H1 (cell line): ENCODE measurements at regions not wholly inside any gene's neighbourhood (a gene's known extent, or its start where the extent isn't known, plus 50 kb on each side); places are given as distances from the start of the nearest gene placed in this dataset.

ENCODE experiments used
- CTCF ChIA-PET: fragments of 300-600 bp; sonication (Branson Sonifier 250); formaldehyde crosslinking; loops from one replicate; lab custom pipeline; 2021; ENCODE audit not compliant: partially characterized antibody; lab: Charles Lee
- POLR2A ChIA-PET: fragments of 300-600 bp; sonication (Branson Sonifier 250); formaldehyde crosslinking; loops from one replicate; lab custom pipeline; 2021; ENCODE audit warnings: inconsistent platforms; ENCODE audit not compliant: partially characterized antibody; lab: Charles Lee
- DNase-seq, 2 experiments: peaks; one replicate each; pipeline versions ENCODE4 v3.0.0 to v3.0.0-alpha.2; 2010 to 2022; ENCODE audit warnings: low spot score in 2 of 2, low read depth in 1 of 2, mixed read lengths in 1 of 2
- FAIRE-seq: peaks from 2 replicates; lab custom pipeline; 2011; peaks lifted over from hg19 to GRCh38; lab: Jason Lieb, UNC
- H2AFZ ChIP-seq: 2 replicates; pipeline ENCODE4 v1.8.1; 2012; ENCODE audit warnings: low read length, inconsistent platforms
- H2AK5ac ChIP-seq: 2 replicates; pipeline ENCODE4 v1.6.1; 2013; ENCODE audit warnings: low read depth, low read length
- H2BK120ac ChIP-seq: replicated peaks from 2 replicates; pipeline ENCODE3; 2013; ENCODE audit warnings: low read depth, low read length, inconsistent platforms
- H2BK12ac ChIP-seq: 2 replicates; pipeline ENCODE4 v1.6.1; 2013; ENCODE audit warnings: low read depth, low read length
- H2BK15ac ChIP-seq: 2 replicates; pipeline ENCODE4 v1.6.1; 2013; ENCODE audit warnings: low read length
- H2BK20ac ChIP-seq: 2 replicates; pipeline ENCODE4 v1.6.1; 2013; ENCODE audit warnings: low read length
- H2BK5ac ChIP-seq: 2 replicates; pipeline ENCODE4 v1.6.1; 2013; ENCODE audit warnings: low read depth, low read length
- H3K14ac ChIP-seq: 2 replicates; pipeline ENCODE4 v1.6.1; 2013; ENCODE audit warnings: inconsistent platforms; ENCODE audit not compliant: insufficient read length
- H3K18ac ChIP-seq: 2 replicates; pipeline ENCODE4 v1.6.1; 2013; ENCODE audit warnings: low read length; ENCODE audit errors: extremely low read depth
- H3K23ac ChIP-seq: 2 replicates; pipeline ENCODE4 v1.6.1; 2013; ENCODE audit warnings: inconsistent platforms; ENCODE audit not compliant: insufficient read length
- H3K23me2 ChIP-seq: 2 replicates; pipeline ENCODE4 v1.6.1; 2013; ENCODE audit warnings: low read depth, low read length
- H3K27ac ChIP-seq: 2 replicates; pipeline ENCODE4 v1.6.1; 2011; ENCODE audit warnings: low read depth, low read length, inconsistent platforms
- H3K27me3 ChIP-seq, 4 experiments: replicated peaks in 1 of 4; 1 replicate in 1 of 4; 2 replicates in 3 of 4; pipeline versions ENCODE4 v1.6.1 to v1.8.1; 2011 to 2013; ENCODE audit warnings: low read length in 3 of 4, mild to moderate bottlenecking in 3 of 4, inconsistent platforms in 2 of 4, mixed read lengths in 2 of 4, moderate library complexity in 1 of 4; ENCODE audit not compliant: control insufficient read depth in 3 of 4, insufficient read depth in 3 of 4; ENCODE audit errors: extremely low read depth in 1 of 4
- H3K36me3 ChIP-seq, 4 experiments: 2 replicates each; pipeline versions ENCODE4 v1.6.1 to v1.8.1; 2011 to 2013; ENCODE audit warnings: mild to moderate bottlenecking in 4 of 4, low read length in 3 of 4, moderate library complexity in 2 of 4, control low read depth in 1 of 4, inconsistent platforms in 1 of 4; ENCODE audit not compliant: insufficient read depth in 4 of 4, control insufficient read depth in 2 of 4
- H3K4ac ChIP-seq: replicated peaks from 2 replicates; pipeline ENCODE3; 2013; ENCODE audit warnings: low read length, low read depth, mixed read lengths, inconsistent platforms; ENCODE audit not compliant: insufficient read length
- H3K4me1 ChIP-seq, 4 experiments: replicated peaks in 1 of 4; 1 replicate in 1 of 4; 2 replicates in 3 of 4; pipeline versions ENCODE4 v1.6.1 to v1.8.1; 2011 to 2013; ENCODE audit warnings: low read length in 3 of 4, inconsistent platforms in 2 of 4, mixed read lengths in 1 of 4; ENCODE audit not compliant: insufficient read depth in 4 of 4, control insufficient read depth in 3 of 4
- H3K4me2 ChIP-seq, 2 experiments: 2 replicates each; pipeline versions ENCODE4 v1.6.1 to v1.8.1; 2011 to 2013; ENCODE audit warnings: low read depth in 2 of 2, low read length in 2 of 2, control low read depth in 1 of 2, inconsistent platforms in 1 of 2, mild to moderate bottlenecking in 1 of 2; ENCODE audit not compliant: insufficient read depth in 1 of 2
- H3K4me3 ChIP-seq, 4 experiments: fragments of 200-600, 300-600 bp in 1 of 4; sonication (generic), shearing (Covaris generic), sonication (Bioruptor Twin) in 1 of 4; 2 replicates each; pipeline versions ENCODE4 v1.5.1 to v1.8.1; 2011 to 2016; ENCODE audit warnings: low read length in 4 of 4, low read depth in 3 of 4, control low read depth in 2 of 4, inconsistent platforms in 2 of 4, mild to moderate bottlenecking in 2 of 4, mixed read lengths in 1 of 4, moderate library complexity in 1 of 4; ENCODE audit not compliant: insufficient read depth in 2 of 4; ENCODE audit errors: extremely low read depth in 1 of 4
- H3K56ac ChIP-seq: replicated peaks from 2 replicates; pipeline ENCODE3; 2013; ENCODE audit warnings: low read depth, mild to moderate bottlenecking, mixed read lengths, low read length, inconsistent platforms; ENCODE audit not compliant: insufficient read length
- H3K79me1 ChIP-seq: 2 replicates; pipeline ENCODE4 v1.6.1; 2013; ENCODE audit warnings: low read depth, low read length, control low read depth
- H3K79me2 ChIP-seq, 2 experiments: 2 replicates each; pipeline versions ENCODE4 v1.6.1 to v1.8.1; 2012 to 2013; ENCODE audit warnings: low read length in 2 of 2, mild to moderate bottlenecking in 2 of 2, inconsistent platforms in 1 of 2; ENCODE audit not compliant: insufficient read depth in 2 of 2, control insufficient read depth in 1 of 2
- H3K9ac ChIP-seq, 4 experiments: replicated peaks in 1 of 4; 1 replicate in 1 of 4; 2 replicates in 3 of 4; pipeline versions ENCODE4 v1.6.1 to v1.8.1; 2011 to 2013; ENCODE audit warnings: low read depth in 3 of 4, low read length in 3 of 4, control low read depth in 2 of 4, mild to moderate bottlenecking in 2 of 4, moderate library complexity in 2 of 4, inconsistent platforms in 1 of 4; ENCODE audit errors: extremely low read depth in 1 of 4
- H3K9me3 ChIP-seq, 2 experiments: 2 replicates each; pipeline versions ENCODE4 v1.6.1 to v1.8.1; 2012 to 2013; ENCODE audit warnings: mild to moderate bottlenecking in 2 of 2, moderate library complexity in 2 of 2, control low read depth in 1 of 2, inconsistent platforms in 1 of 2, low read depth in 1 of 2, low read length in 1 of 2, mixed read lengths in 1 of 2; ENCODE audit not compliant: insufficient read depth in 2 of 2
- H4K20me1 ChIP-seq, 2 experiments: replicated peaks in 1 of 2; 2 replicates each; pipeline versions ENCODE3 to v1.8.1; 2011 to 2013; ENCODE audit warnings: inconsistent platforms in 2 of 2, low read length in 2 of 2, mild to moderate bottlenecking in 1 of 2; ENCODE audit not compliant: insufficient read depth in 2 of 2, control insufficient read depth in 1 of 2
- H4K5ac ChIP-seq: 2 replicates; pipeline ENCODE4 v1.6.1; 2013; ENCODE audit warnings: low read length, low read depth, mixed read lengths, inconsistent platforms; ENCODE audit not compliant: insufficient read length
- H4K8ac ChIP-seq: 2 replicates; pipeline ENCODE4 v1.8.0; 2013; ENCODE audit warnings: mild to moderate bottlenecking, moderate library complexity, low read length, inconsistent platforms; ENCODE audit not compliant: insufficient read depth; ENCODE audit errors: extremely low read depth
- H4K91ac ChIP-seq: replicated peaks from 2 replicates; pipeline ENCODE3; 2013; ENCODE audit warnings: low read length, mixed read lengths, inconsistent platforms; ENCODE audit not compliant: insufficient read length
- BRCA1 ChIP-seq: IDR thresholded peaks from 2 replicates; pipeline ENCODE4 v1.6.1; 2012; ENCODE audit warnings: low read depth, low read length, improper control_type of control experiment
- CBX8 ChIP-seq: fragments of 300-800, 300-1000 bp; sonication (generic); IDR thresholded peaks from 2 replicates; pipeline ENCODE4 v1.7.1; 2016; ENCODE audit warnings: low read depth, low read length, borderline replicate concordance
- E2F6 ChIP-seq: IDR thresholded peaks from 2 replicates; pipeline ENCODE4 v1.6.1; 2012; ENCODE audit warnings: inconsistent platforms
- FOSL1 ChIP-seq: IDR thresholded peaks from 2 replicates; pipeline ENCODE4 v1.6.1; 2011; ENCODE audit warnings: mild to moderate bottlenecking, low read depth, low read length, moderate library complexity; ENCODE audit not compliant: insufficient read depth
- GABPA ChIP-seq: IDR thresholded peaks from 2 replicates; pipeline ENCODE4 v1.6.1; 2011; ENCODE audit warnings: mild to moderate bottlenecking, low read length, moderate library complexity, borderline replicate concordance; ENCODE audit not compliant: insufficient read depth
- HDAC2 ChIP-seq, 2 experiments: fragments of 300-600 bp in 1 of 2; sonication (generic) in 1 of 2; IDR thresholded peaks; 2 replicates each; pipeline ENCODE4 v1.6.1; 2011 to 2012; ENCODE audit warnings: low read depth in 2 of 2, low read length in 2 of 2, mild to moderate bottlenecking in 2 of 2, moderate library complexity in 2 of 2, borderline replicate concordance in 1 of 2, inconsistent platforms in 1 of 2
- KDM1A ChIP-seq: fragments of 200-600, 300-600 bp; sonication (generic); IDR thresholded peaks from 2 replicates; pipeline ENCODE4 v1.7.1; 2016; ENCODE audit warnings: mild to moderate bottlenecking, low read length, borderline replicate concordance
- KDM4A ChIP-seq: IDR thresholded peaks from one replicate; pipeline ENCODE4 v1.7.1; 2012; ENCODE audit warnings: low read depth, mild to moderate bottlenecking, moderate library complexity, low read length, inconsistent platforms; ENCODE audit not compliant: severe bottlenecking
- PHF8 ChIP-seq: fragments of 200-600 bp; sonication (generic); conservative IDR thresholded peaks from 2 replicates; pipeline ENCODE4 v1.7.1; 2012; ENCODE audit warnings: low read depth, mild to moderate bottlenecking, inconsistent platforms, low read length, moderate library complexity
- RNF2 ChIP-seq: fragments of 200-900, 300-1000 bp; sonication (generic); IDR thresholded peaks from 2 replicates; pipeline ENCODE4 v1.7.1; 2016; ENCODE audit warnings: borderline replicate concordance, low read depth, mild to moderate bottlenecking, antibody characterized with exemption, low read length; ENCODE audit not compliant: poor library complexity, severe bottlenecking; ENCODE audit errors: missing control alignments
- TBP ChIP-seq: IDR thresholded peaks from 2 replicates; pipeline ENCODE4 v1.6.1; 2011; ENCODE audit warnings: low read depth, low read length, improper control_type of control experiment
- TEAD4 ChIP-seq: IDR thresholded peaks from 2 replicates; pipeline ENCODE4 v1.6.1; 2012; ENCODE audit warnings: low read depth, low read length, inconsistent platforms, mixed read lengths
- WGBS, 2 experiments: shearing (Covaris generic) in 1 of 2; methylation state at CpG; one replicate each; pipeline versions ENCODE4 v1.1.6 to v1.1.7; 2013 to 2015; ENCODE audit warnings: low lambda C conversion rate in 2 of 2, mixed read lengths in 2 of 2, inconsistent platforms in 1 of 2, low coverage in 1 of 2, missing lambda C conversion rate in 1 of 2; ENCODE audit not compliant: insufficient replicate concordance in 2 of 2, insufficient coverage in 1 of 2, insufficient read length in 1 of 2; ENCODE audit errors: extremely low coverage in 1 of 2, missing lambda C conversion rate in 1 of 2; 5-methylcytosine and 5-hydroxymethylcytosine counted together

GRCh38 chr13:111486331-111486730, 165.9 kb downstream of the TEX29 start:
- ChIA-PET POLR2A (no interaction called here), CTCF (interaction anchor here (1.1 to 4.3 kb wide), 3 partner anchors 9 to 960 kb away, joined by 3 to 20 read pairs (median 4); no protein-coding TSS in a partner anchor)
- Histone ChIP-seq H3K4me2 (no peak overlapping the region), H3K4me3 (no peak overlapping the region), H2AFZ (no peak overlapping the region), H2AK5ac (no peak overlapping the region), H3K23ac (no peak overlapping the region), H4K20me1 (no peaks in the 10 kb centered on the region), H3K14ac (no peak overlapping the region), H3K4me1 (0 out of 7 replicates have a peak, but pooled peaks cover 0 to 6% (median 0%) of the 10 kb centered on the region in 4 experiments), H3K27me3 (no peaks in the 10 kb centered on the region; a peak in 1 of 7 replicates), H2BK12ac (no peak overlapping the region), H3K36me3 (no peaks in the 10 kb centered on the region), H3K79me2 (no peaks in the 10 kb centered on the region), H2BK15ac (no peak overlapping the region), H4K8ac (no peak overlapping the region), H3K9me3 (peaks cover 19 to 22% of the 10 kb centered on the region in 2 experiments), H4K91ac (no peak overlapping the region), H3K27ac (no peak overlapping the region), H3K18ac (no peak overlapping the region), H2BK5ac (no peak overlapping the region), H3K9ac (no peak overlapping the region), H2BK120ac (no peak overlapping the region), H3K23me2 (no peaks in the 10 kb centered on the region; the same call in 1 of the 2 replicates), H2BK20ac (no peak overlapping the region), H3K56ac (no peak overlapping the region), H4K5ac (no peak overlapping the region), H3K4ac (no peak overlapping the region), H3K79me1 (no peaks in the 10 kb centered on the region; the same call in 1 of the 2 replicates)
- WGBS, 2 experiments: 91% methylated on average over 8 of the region's 8 CpGs; no CpG with 5 or more reads in 1 of the 2 experiments
- no peak for DNase-seq
- FAIRE-seq: no peak
- no peak for TF ChIP-seq KDM1A
- no peak for TF ChIP-seq HDAC2 (IDR thresholded peaks at IDR 0.05; ENCODE audit: borderline replicate concordance in 1 of 2, low read depth in 2 of 2, low read length in 2 of 2)
- TF ChIP-seq GABPA: no peak
- no peak for TF ChIP-seq BRCA1
- no peak for TF ChIP-seq CBX8
- no peak for TF ChIP-seq RNF2
- TF ChIP-seq TBP: no peak
- TF ChIP-seq TEAD4: no peak
- no peak for TF ChIP-seq KDM4A
- no peak for TF ChIP-seq PHF8
- TF ChIP-seq FOSL1: no peak
- no peak for TF ChIP-seq E2F6
